DOHH2 (cell line): ENCODE measurements at regions not wholly inside any gene's neighbourhood (a gene's known extent, or its start where the extent isn't known, plus 50 kb on each side); places are given as distances from the start of the nearest gene placed in this dataset.

Experiments used
- H3F3A ChIP-seq: fragments of 200-600 bp; sonication (generic), shearing (Covaris generic); 2 replicates; pipeline ENCODE4 v1.6.0; 2016; ENCODE audit warnings: antibody characterized with exemption, mild to moderate bottlenecking; ENCODE audit not compliant: control insufficient read depth, insufficient read depth
- H3K27ac ChIP-seq: fragments of 200-600 bp; sonication (generic); 2 replicates; pipeline ENCODE4 v1.5.1; 2014; ENCODE audit warnings: low read depth, mild to moderate bottlenecking, low read length, moderate library complexity
- H3K27me3 ChIP-seq: fragments of 200-600 bp; sonication (generic); 2 replicates; pipeline ENCODE4 v1.6.1; 2014; ENCODE audit warnings: mild to moderate bottlenecking, low read length, mixed read lengths; ENCODE audit not compliant: control insufficient read depth
- H3K36me3 ChIP-seq: fragments of 200-600 bp; sonication (generic); 2 replicates; pipeline ENCODE4 v1.6.1; 2014; ENCODE audit warnings: mild to moderate bottlenecking, low read length, moderate library complexity, mixed read lengths; ENCODE audit not compliant: control insufficient read depth
- H3K4me1 ChIP-seq: fragments of 200-600 bp; sonication (generic); 2 replicates; pipeline ENCODE4 v1.6.1; 2014; ENCODE audit warnings: mild to moderate bottlenecking, low read length, mixed read lengths; ENCODE audit not compliant: control insufficient read depth
- H3K4me2 ChIP-seq: fragments of 200-600 bp; sonication (generic); 2 replicates; pipeline ENCODE4 v1.6.0; 2014; ENCODE audit warnings: mild to moderate bottlenecking, low read length, moderate library complexity
- H3K4me3 ChIP-seq: fragments of 200-600 bp; sonication (generic); 2 replicates; pipeline ENCODE4 v1.5.1; 2014; ENCODE audit warnings: mild to moderate bottlenecking, low read length, mixed read lengths
- H3K79me2 ChIP-seq: fragments of 200-600 bp; sonication (generic); 2 replicates; pipeline ENCODE4 v1.6.1; 2014; ENCODE audit warnings: mild to moderate bottlenecking, low read length, mixed read lengths; ENCODE audit not compliant: control insufficient read depth
- H3K9me2 ChIP-seq: fragments of 200-600 bp; sonication (generic); replicated peaks from 2 replicates; pipeline ENCODE4 v1.6.1; 2014; ENCODE audit warnings: mild to moderate bottlenecking, low read length, mixed read lengths; ENCODE audit not compliant: control insufficient read depth
- H3K9me3 ChIP-seq: fragments of 200-600 bp; sonication (generic); 2 replicates; pipeline ENCODE4 v1.6.1; 2014; ENCODE audit warnings: antibody characterized with exemption, low read length, mixed read lengths; ENCODE audit not compliant: control insufficient read depth, insufficient read depth
- H4K20me1 ChIP-seq: fragments of 200-600 bp; sonication (generic); 2 replicates; pipeline ENCODE4 v1.6.0; 2014; ENCODE audit warnings: low read depth, mild to moderate bottlenecking, antibody characterized with exemption, low read length, moderate library complexity; ENCODE audit not compliant: control insufficient read depth, insufficient read depth
- EZH2phosphoT487 ChIP-seq: fragments of 200-600 bp; sonication (generic); IDR thresholded peaks from 2 replicates; pipeline ENCODE4 v1.6.1; 2017; ENCODE audit warnings: borderline replicate concordance, mild to moderate bottlenecking, antibody characterized with exemption, low read length, moderate library complexity, mixed read lengths
- TF ChIP-seq, protein P1 (sequence below): fragments of 200-600 bp; sonication (generic); IDR thresholded peaks from one replicate; pipeline ENCODE4 v1.5.1; 2014; ENCODE audit warnings: antibody characterized with exemption, mild to moderate bottlenecking, low read depth, low read length; ENCODE audit not compliant: poor library complexity, severe bottlenecking

DNA sequence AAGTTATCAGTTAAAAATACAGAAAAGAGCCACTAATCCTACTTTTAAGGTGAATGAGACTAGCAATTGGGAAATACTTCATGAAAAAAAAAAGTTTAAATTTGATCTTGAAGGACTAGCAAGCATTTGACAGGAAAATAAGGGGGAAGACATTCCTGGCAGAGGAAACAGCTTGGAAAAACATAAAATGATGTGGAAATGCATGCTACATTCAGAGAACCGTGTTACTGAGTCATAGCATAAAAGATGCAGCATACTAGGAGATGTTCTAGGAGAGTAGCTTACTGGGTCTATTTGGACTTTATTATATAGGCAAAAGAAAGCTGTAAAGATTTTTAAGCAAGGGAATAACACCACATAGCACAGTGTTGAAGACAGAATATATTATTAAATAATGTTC lies 108.6 kb upstream of the COL1A2 start:
- H3K4me3 ChIP-seq = no peak overlapping the region
- H3K27me3 ChIP-seq = 0 out of 2 replicates have a peak, but pooled peaks cover 2% of the 10 kb centered on the region
- no peaks in the 10 kb centered on the region for H4K20me1 ChIP-seq
- H3K4me1 ChIP-seq = no peaks in the 10 kb centered on the region
- H3F3A ChIP-seq = no peaks in the 10 kb centered on the region
- H3K27ac ChIP-seq = no peak overlapping the region
- no peaks in the 10 kb centered on the region for H3K79me2 ChIP-seq
- H3K9me3 ChIP-seq = no peaks in the 10 kb centered on the region
- no peak overlapping the region for H3K4me2 ChIP-seq
- H3K36me3 ChIP-seq = no peaks in the 10 kb centered on the region
- H3K9me2 ChIP-seq = no peaks in the 10 kb centered on the region
- TF ChIP-seq, protein P1, sequence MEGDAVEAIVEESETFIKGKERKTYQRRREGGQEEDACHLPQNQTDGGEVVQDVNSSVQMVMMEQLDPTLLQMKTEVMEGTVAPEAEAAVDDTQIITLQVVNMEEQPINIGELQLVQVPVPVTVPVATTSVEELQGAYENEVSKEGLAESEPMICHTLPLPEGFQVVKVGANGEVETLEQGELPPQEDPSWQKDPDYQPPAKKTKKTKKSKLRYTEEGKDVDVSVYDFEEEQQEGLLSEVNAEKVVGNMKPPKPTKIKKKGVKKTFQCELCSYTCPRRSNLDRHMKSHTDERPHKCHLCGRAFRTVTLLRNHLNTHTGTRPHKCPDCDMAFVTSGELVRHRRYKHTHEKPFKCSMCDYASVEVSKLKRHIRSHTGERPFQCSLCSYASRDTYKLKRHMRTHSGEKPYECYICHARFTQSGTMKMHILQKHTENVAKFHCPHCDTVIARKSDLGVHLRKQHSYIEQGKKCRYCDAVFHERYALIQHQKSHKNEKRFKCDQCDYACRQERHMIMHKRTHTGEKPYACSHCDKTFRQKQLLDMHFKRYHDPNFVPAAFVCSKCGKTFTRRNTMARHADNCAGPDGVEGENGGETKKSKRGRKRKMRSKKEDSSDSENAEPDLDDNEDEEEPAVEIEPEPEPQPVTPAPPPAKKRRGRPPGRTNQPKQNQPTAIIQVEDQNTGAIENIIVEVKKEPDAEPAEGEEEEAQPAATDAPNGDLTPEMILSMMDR = no peak
- TF ChIP-seq EZH2phosphoT487 = no peak

DNA sequence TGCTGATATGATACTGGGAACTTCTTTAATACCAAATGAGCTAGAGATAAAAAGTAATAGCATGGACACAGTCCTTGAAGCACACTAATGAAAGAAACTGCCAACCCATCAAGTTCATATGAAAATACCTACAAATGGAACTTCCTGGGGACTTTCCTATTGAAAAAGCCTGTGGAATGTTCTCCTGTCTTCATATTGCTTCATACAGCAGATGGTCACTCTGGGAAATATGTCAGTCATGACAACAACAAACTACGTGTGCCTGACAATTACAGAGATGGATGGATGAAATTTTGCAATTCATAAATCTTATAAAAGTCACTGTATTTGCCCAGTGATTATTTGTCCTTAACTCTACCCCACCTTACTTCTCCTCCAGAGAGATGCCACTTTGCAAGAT lies 106.6 kb upstream of the COL1A2 start:
- no peak overlapping the region for H3K27ac ChIP-seq
- H3K79me2 ChIP-seq = no peaks in the 10 kb centered on the region
- H3K4me2 ChIP-seq = no peak overlapping the region
- H3F3A ChIP-seq = no peaks in the 10 kb centered on the region
- no peak overlapping the region for H3K4me3 ChIP-seq
- no peaks in the 10 kb centered on the region for H3K36me3 ChIP-seq
- no peaks in the 10 kb centered on the region for H3K9me3 ChIP-seq
- TF ChIP-seq, protein P1 = no peak
- TF ChIP-seq EZH2phosphoT487 = no peak
- H3K27me3 ChIP-seq = no peaks in the 10 kb centered on the region
- H3K4me1 ChIP-seq = no peaks in the 10 kb centered on the region
- H3K9me2 ChIP-seq = no peaks in the 10 kb centered on the region
- H4K20me1 ChIP-seq = no peaks in the 10 kb centered on the region

DNA sequence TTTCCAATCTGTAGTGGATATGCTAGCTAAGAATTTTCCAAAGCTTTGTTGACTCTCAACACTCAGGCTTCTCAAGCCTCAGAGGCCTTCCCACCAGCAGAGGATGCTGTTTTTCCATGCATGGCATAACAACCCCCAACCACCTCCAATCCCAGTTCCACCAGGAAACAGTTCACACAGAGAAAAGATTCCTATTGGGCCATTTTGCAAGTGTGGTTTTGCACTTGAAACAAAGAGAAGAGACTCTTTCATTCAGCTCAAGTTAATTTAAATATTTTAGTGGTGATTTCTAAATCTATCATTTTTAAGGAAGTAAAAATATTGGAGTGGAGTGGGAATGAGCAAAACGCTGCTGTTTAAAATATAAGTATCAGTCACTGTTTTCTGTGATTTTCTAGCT lies 105.6 kb upstream of the COL1A2 start:
- Histone ChIP-seq H3F3A (no peaks in the 10 kb centered on the region), H3K4me3 (no peak overlapping the region), H4K20me1 (no peaks in the 10 kb centered on the region), H3K79me2 (no peaks in the 10 kb centered on the region), H3K27me3 (no peaks in the 10 kb centered on the region), H3K9me2 (no peaks in the 10 kb centered on the region), H3K27ac (no peak overlapping the region), H3K4me1 (no peaks in the 10 kb centered on the region), H3K36me3 (no peaks in the 10 kb centered on the region), H3K4me2 (no peak overlapping the region), H3K9me3 (no peaks in the 10 kb centered on the region)
- TF ChIP-seq, protein P1 = no peak
- no peak for TF ChIP-seq EZH2phosphoT487
